Kidney capillary endothelial cell (primary cell): ENCODE measurements at regions not wholly inside any gene's neighbourhood (a gene's known extent, or its start where the extent isn't known, plus 50 kb on each side); places are given as distances from the start of the nearest gene placed in this dataset.
"Not testable (repeated sequence)": the region's sequence is repeated elsewhere in the genome, so short reads cannot be mapped to it uniquely, and the experiment has no call there.

ENCODE experiments used
- DNase-seq: peaks from one replicate; pipeline ENCODE4 v3.0.0-alpha.2; 2018; ENCODE audit warnings: low spot score

GRCh38 chr10:91003379-91003778 is 82.5 kb upstream of the ANKRD1 start:
- not testable (repeated sequence) for DNase-seq

GRCh38 chr10:91005276-91005675 is 84.4 kb upstream of the ANKRD1 start:
- DNase-seq, result not testable (repeated sequence)

GRCh38 chr10:91006001-91006751 is 85.3 kb upstream of the ANKRD1 start:
- DNase-seq, result peak; percentile 59

- peak; percentile 4 for DNase-seq
Observed at GRCh38 chr10:91006752-91007346, 86.0 kb upstream of the ANKRD1 start.

- DNase-seq, result no peak
Observed at GRCh38 chr10:91007655-91008054, 86.8 kb upstream of the ANKRD1 start.

GRCh38 chr10:91009121-91009520 is 88.2 kb upstream of the ANKRD1 start:
- no peak for DNase-seq

- no peak for DNase-seq
Observed at GRCh38 chr10:91010952-91011351, 90.1 kb upstream of the ANKRD1 start.

GRCh38 chr10:91012502-91012901 is 91.6 kb upstream of the ANKRD1 start:
- no peak for DNase-seq

GRCh38 chr10:91013985-91014384 is 93.1 kb upstream of the ANKRD1 start:
- DNase-seq, result no peak

GRCh38 chr10:91017198-91017597 is 96.3 kb upstream of the ANKRD1 start:
- DNase-seq, result peak; percentile 64

GRCh38 chr10:91021901-91022300 is 101.0 kb upstream of the ANKRD1 start:
- DNase-seq, result no peak

- DNase-seq, result no peak
Observed at GRCh38 chr10:91022390-91022789, 101.5 kb upstream of the ANKRD1 start.

- DNase-seq, result no peak
Observed at GRCh38 chr10:91022924-91023699, 102.2 kb upstream of the ANKRD1 start.

- DNase-seq, result no peak
Observed at GRCh38 chr10:91023700-91024398, 103.0 kb upstream of the ANKRD1 start.

- DNase-seq, result no peak
Observed at GRCh38 chr10:91024541-91024940, 103.7 kb upstream of the ANKRD1 start.

- no peak for DNase-seq
Observed at GRCh38 chr10:91032611-91033206, 111.8 kb upstream of the ANKRD1 start.

GRCh38 chr10:91033324-91033950 is 112.5 kb upstream of the ANKRD1 start:
- no peak for DNase-seq

- peak; percentile 7 for DNase-seq
Observed at GRCh38 chr10:91034042-91034441, 113.2 kb upstream of the ANKRD1 start.

GRCh38 chr10:91034494-91035159 is 113.7 kb upstream of the ANKRD1 start:
- no peak for DNase-seq

GRCh38 chr10:91035650-91036292 is 114.9 kb upstream of the ANKRD1 start:
- no peak for DNase-seq
